NOMO-1 (cell line): ENCODE measurements at regions not wholly inside any gene's neighbourhood (a gene's known extent, or its start where the extent isn't known, plus 50 kb on each side); places are given as distances from the start of the nearest gene placed in this dataset.

Experiments
- DNase-seq, 2 experiments: peaks; one replicate each; lab custom pipeline; 2025; ENCODE audit not compliant: unreplicated experiment in 2 of 2; lab: John Stamatoyannopoulos, UW

GRCh38 chr9:107704774-107705173 lies 215.2 kb upstream of the KLF4 start:
- no peak for DNase-seq

DNA sequence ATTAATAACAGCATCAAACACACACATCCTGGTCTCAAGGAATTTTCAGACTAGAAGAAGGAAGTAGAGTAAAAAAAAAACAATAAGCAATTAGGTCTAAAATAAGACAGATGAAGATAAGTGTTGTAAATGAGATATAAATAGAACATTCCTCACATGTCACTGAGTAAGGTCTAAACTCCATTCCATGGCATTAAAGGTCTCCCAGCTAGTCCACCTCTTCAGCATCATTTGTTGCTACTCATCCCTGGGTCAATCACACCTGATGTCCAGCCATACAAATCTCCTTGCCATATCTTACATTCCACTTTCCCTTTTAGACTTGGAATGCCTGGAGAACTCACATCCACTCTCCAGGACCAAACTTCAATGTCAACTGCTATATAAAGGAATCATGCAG lies 214.1 kb upstream of the KLF4 start:
- no peak for DNase-seq

DNA sequence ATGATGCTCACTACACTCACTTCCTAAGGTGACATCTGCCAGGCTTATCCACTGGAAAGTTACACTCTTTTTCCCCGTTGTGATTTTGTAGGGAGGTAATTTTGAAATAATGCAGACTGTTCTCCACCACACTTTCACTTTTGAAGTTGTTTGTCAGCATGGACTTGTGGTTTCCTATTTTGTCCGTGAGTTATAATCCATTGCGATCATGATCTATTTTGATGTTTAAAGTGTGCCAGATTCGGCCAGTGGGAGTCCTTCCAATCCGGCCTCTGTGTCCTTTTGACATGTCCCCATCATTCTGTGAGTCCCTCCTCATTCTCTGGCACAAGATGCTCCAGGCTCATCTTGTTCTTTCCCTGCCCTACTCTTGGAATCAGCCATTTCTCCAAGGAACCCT lies 211.3 kb upstream of the KLF4 start:
- peak in 1 of 2 experiments; percentile 17 for DNase-seq

DNA sequence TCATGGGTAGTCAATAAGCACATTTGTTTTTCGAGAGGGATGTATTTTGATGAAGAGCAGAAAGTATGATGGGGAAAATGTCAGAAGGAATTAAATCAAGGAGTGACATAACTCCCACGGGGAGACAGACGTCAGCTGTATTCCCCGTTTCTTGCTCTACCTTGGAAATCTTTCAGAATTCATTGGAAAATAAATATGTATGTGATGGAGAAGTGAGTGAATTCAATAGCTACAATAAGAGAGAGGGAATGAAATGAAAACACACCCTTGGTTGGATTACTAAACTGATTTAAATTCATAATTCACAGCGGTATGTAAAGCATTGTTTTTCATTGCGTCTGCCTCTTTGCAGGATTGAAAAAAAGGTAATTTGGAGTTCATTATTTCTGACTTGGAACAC lies 209.7 kb upstream of the KLF4 start:
- no peak for DNase-seq

GRCh38 chr9:107698779-107699178 lies 209.2 kb upstream of the KLF4 start:
- DNase-seq: no peak

DNA sequence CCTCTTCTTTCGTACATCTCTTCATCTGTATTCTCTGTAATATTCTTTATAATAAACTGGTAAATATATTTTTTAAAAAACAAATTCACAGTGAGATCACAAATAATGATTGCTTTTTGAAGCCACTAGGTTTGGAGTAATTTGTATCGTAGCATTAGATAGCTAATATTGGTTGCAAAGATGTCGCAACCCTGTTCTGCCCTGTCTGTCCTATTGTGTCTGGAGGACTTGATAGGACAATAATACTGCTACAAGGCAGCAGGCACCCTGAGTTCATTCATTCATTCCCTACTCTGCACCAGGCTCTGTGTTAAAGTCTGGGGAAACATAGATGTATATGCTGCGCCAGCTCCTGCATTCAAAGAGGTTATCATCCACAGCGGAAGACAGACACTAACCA lies 206.7 kb upstream of the KLF4 start:
- no peak for DNase-seq

- DNase-seq: no peak
Measured at GRCh38 chr9:107694390-107694789, 204.8 kb upstream of the KLF4 start.

- DNase-seq: no peak
Measured at GRCh38 chr9:107693625-107694326, 204.2 kb upstream of the KLF4 start.

GRCh38 chr9:107691664-107692063 lies 202.1 kb upstream of the KLF4 start:
- no peak for DNase-seq

- DNase-seq: no peak
Measured at GRCh38 chr9:107690021-107690420, 200.5 kb upstream of the KLF4 start.

DNA sequence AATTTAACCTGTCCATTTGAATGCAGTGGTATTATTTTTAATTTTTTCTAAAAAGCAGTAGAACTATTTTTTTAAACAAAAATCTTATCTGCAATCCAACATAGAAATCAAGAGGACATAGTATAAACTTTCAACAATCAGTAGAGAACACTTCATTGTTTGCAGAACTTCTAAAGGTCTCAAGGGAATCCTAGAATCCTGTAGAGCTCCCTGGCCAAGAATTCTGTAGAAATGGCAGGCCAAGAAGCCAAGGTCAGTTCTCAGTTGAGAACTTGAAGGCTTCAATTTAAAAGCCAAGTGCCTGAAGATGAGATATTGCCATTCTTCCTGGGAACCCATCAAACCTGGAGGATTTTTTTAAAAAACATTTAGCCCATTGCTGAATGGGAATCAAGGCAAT lies 199.2 kb upstream of the KLF4 start:
- DNase-seq: no peak

GRCh38 chr9:107685901-107686300 lies 196.3 kb upstream of the KLF4 start:
- DNase-seq: no peak

GRCh38 chr9:107685376-107685775 lies 195.8 kb upstream of the KLF4 start:
- peak in 1 of 2 experiments; percentile 41 for DNase-seq

DNA sequence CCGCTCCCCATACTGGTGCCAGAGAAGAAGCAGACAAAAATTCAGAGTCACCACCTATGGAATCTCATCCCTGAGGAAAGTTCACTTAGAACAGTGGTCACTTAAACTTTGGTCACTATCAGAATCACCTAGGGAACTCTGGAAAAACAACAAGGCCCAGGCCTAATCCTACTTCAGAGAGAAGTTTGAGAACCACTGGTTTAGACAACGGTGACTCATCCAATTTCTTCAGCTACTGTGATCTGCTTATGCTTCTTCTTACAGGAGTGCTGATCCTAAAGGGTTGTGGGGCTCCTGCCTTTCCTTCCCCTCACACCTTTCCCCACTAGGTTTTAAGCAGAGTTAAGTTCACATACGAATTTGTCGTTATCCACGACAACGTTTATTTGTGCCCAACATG lies 194.7 kb upstream of the KLF4 start:
- DNase-seq: peak in 1 of 2 experiments; percentile 30

GRCh38 chr9:107683566-107683965 lies 194.0 kb upstream of the KLF4 start:
- DNase-seq: peak; percentile 19 to 24

GRCh38 chr9:107681988-107682387 lies 192.4 kb upstream of the KLF4 start:
- DNase-seq: no peak

- peak in 1 of 2 experiments; percentile 63 for DNase-seq
Measured at GRCh38 chr9:107675351-107676259, 186.0 kb upstream of the KLF4 start.

DNA sequence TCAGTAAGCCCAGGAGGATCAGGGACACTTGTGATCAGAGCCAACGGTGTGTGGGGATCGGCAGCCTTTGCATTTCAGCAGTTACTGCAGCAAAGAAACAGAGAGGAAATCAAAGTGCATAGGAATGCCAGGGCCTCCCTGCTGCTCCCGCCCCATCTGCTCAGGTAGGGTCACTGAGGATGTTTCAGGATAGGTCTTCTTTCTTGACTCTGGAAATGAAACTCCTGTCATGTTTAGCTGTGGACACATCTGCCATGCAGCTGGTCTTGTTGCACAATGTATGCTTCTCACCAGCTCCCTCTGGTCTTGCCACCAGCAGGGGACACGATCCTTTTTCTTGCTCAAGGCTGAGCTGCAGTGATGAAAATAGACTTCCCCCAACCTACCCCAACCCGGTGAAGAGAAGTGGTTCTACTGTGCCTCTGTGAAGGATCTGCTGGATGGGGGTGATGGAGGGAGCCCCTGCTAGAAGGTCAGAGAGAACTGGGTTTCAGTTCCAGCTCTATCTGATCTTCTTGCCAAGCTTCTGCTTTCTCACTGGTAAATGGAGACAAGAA lies 185.2 kb upstream of the KLF4 start:
- DNase-seq: peak; percentile 94

DNA sequence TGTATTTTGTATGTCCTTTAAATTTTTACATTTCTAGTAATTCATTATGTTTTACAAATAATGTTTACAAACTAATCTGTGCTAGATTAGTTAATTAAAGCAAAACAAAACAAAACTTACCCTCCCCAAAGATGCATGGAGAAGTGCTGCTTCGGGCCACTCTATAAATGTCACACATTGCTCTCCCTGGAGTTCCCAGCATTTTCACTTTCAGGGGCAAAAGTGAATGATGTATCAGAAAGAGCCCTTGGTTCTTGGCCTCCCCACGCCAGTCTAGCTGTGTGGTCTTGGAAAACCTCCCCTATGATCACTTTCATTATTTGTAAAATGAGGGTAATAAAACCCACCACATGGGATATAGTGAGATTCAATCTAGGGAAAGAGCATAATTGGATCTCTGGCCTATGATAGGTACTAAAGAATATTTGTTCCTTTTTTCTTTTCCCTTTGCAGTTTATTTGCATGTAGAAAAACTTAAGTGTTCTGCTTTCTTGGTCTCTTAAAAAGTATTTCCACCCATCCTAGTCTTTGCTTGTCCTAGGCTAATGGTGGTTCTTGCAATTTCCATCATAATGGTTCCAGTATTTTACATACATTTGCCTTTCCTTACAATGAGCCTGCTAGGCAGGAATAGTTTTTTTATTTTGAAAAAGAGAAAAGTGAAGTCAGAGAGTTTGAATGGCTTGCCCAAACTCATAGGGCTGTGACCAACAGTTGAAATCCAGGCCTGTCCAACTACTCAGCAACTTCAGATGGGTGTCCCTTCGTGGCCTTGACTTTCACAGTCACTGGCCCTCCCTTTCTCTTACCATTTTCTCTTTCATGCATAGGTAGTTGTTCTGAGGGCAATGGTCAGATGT lies 184.5 kb upstream of the KLF4 start:
- DNase-seq: no peak

- DNase-seq: no peak
Measured at GRCh38 chr9:107671588-107671987, 182.0 kb upstream of the KLF4 start.

DNA sequence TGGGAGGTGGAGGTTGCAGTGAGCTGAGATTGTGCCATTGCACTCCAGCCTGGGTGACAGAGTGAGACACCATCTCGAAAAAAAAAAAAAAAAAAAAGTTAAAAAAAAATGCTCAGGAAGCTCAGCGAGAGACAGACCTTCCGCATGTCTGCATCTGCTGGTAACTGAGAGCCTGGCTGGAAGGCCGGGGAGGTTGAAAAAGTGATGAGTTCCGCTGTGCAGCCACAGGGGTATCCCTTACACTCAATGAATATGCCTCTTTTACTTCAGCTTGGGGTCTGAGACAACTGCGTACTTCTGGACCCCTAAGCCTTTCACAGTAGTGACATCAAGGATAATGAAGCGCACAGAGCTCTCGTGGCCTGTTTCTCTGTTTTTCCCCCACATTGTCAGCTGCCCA lies 179.9 kb upstream of the KLF4 start:
- no peak for DNase-seq
